Spinal cord (tissue), 9 donors: ENCODE measurements at regions not wholly inside any gene's neighbourhood (a gene's known extent, or its start where the extent isn't known, plus 50 kb on each side); places are given as distances from the start of the nearest gene placed in this dataset.
A peak's percentile ranks its signal among the peaks of the same experiment; 100 is the strongest.
"Not testable (repeated sequence)": the region's sequence is repeated elsewhere in the genome, so short reads cannot be mapped to it uniquely, and the experiment has no call there.

Experiments
- DNase-seq, 6 donors: peaks; one replicate each; pipeline versions ENCODE4 v3.0.0 to v3.0.0-alpha.2; 2013 to 2015; ENCODE audit warnings: low spot score in 6 of 6, low read depth in 4 of 6
- H3K27ac ChIP-seq: one replicate; pipeline ENCODE4 v1.5.1; 2013; ENCODE audit warnings: low read depth, low read length, control low read depth
- H3K27me3 ChIP-seq: one replicate; pipeline ENCODE4 v1.6.1; 2013; ENCODE audit warnings: low read length; ENCODE audit not compliant: control insufficient read depth, insufficient read depth
- H3K36me3 ChIP-seq: one replicate; pipeline ENCODE4 v1.6.1; 2013; ENCODE audit warnings: low read length; ENCODE audit not compliant: control insufficient read depth, insufficient read depth
- H3K4me1 ChIP-seq: one replicate; pipeline ENCODE4 v1.6.1; 2013; ENCODE audit warnings: low read length; ENCODE audit not compliant: control insufficient read depth, insufficient read depth
- H3K4me3 ChIP-seq: one replicate; pipeline ENCODE4 v1.5.1; 2013; ENCODE audit warnings: low read depth, low read length, control low read depth
- H3K9me3 ChIP-seq: one replicate; pipeline ENCODE4 v1.6.1; 2013; ENCODE audit warnings: low read length; ENCODE audit not compliant: control insufficient read depth, insufficient read depth
- WGBS: methylation state at CpG from one replicate; pipeline ENCODE4 v1.1.5; 2013; ENCODE audit warnings: missing lambda C conversion rate; ENCODE audit not compliant: insufficient coverage; 5-methylcytosine and 5-hydroxymethylcytosine counted together
- donor health status: healthy.

DNA sequence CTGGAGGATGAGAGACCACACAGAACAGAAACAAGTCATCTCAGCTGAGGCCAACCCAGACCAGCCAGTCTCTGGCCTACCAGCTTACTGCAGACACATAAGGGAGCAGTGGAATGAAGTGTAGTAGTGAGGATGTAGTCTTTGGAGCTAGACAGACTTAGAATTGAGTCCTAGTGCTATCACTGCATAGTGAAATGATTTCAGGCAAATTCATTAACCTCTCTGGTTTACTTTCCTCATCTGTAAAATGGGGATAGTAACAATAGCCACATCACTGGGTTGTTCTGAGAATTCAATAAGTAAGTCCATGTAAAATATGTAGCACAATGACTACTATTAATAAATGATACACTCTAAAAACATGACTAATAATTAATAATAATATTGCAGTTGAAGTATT lies 383.8 kb downstream of the DLEU7 start:
- no peaks in the 10 kb centered on the region for H3K27me3 ChIP-seq
- no peaks in the 10 kb centered on the region for H3K9me3 ChIP-seq
- no peak for DNase-seq
- no peaks in the 10 kb centered on the region for H3K36me3 ChIP-seq
- H3K4me3 ChIP-seq, result no peak overlapping the region
- no peak overlapping the region for H3K27ac ChIP-seq
- H3K4me1 ChIP-seq, result peaks cover 5% of the 10 kb centered on the region

DNA sequence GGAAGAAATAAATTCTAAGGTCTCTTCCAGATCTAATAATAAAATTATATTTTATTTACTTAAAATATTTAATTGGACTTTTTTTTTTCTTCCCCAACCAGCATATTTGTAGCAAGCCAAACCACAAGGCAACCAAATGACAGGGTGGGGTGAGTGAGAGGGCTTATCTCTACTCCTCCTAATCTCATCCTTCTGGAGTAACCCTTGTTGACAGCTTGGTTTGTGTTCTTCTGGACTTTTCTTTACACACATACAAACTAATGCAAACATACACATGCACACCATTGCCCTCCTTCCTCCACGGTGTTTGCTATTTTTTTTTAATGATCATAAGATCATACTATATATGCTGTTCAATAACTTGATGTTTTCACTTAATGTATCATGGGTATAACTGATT lies 383.1 kb downstream of the DLEU7 start:
- peaks cover 5% of the 10 kb centered on the region for H3K4me1 ChIP-seq
- H3K36me3 ChIP-seq, result no peaks in the 10 kb centered on the region
- no peak for DNase-seq
- no peak overlapping the region for H3K27ac ChIP-seq
- WGBS, result no CpG with 5 or more reads among the region's 1 CpG
- no peak overlapping the region for H3K4me3 ChIP-seq
- H3K27me3 ChIP-seq, result no peaks in the 10 kb centered on the region
- H3K9me3 ChIP-seq, result no peaks in the 10 kb centered on the region

DNA sequence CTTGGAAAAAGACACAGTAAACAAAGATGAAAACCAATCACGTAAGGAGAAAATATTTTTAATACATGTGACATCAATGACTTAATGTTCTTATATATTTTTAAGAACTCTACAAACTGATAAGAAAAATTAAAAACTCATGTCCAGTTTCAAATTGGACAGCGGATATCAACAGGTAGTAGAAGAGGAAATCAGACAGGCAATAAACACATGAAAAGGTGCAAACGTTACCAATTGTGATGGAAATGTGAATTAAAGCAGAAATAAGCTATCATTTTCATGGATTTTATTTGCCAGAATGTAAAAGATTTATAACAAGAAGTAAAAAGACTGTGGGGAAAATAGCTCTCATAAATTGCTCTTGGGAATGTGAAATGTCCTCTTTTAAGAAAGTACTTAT lies 382.3 kb downstream of the DLEU7 start:
- no CpG with 5 or more reads among the region's 3 CpGs for WGBS
- DNase-seq, result peak in 1 of 6 donors; percentile 27
- no peaks in the 10 kb centered on the region for H3K9me3 ChIP-seq
- no peak overlapping the region for H3K27ac ChIP-seq
- H3K36me3 ChIP-seq, result no peaks in the 10 kb centered on the region
- H3K4me1 ChIP-seq, result peaks cover 3% of the 10 kb centered on the region
- no peaks in the 10 kb centered on the region for H3K27me3 ChIP-seq
- H3K4me3 ChIP-seq, result no peak overlapping the region

DNA sequence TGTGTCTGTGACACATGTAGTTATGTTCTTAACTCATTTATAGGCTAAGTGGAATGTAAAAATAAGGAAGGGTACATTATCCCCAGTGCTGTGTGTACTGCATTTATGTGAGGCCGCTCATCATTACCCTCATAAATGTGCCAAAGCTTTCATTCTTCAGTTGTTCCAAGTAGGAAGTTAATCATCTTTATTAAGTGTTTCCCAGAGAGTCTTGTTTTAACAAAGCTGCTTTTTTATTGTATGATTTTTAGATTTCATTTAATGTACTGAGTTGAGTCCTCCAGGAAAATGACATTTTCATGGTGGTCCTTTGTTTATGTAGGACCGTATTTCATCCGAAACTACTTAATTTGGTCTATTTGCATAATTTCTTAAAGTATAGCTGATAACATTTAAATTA lies 379.8 kb downstream of the DLEU7 start:
- no peaks in the 10 kb centered on the region for H3K4me1 ChIP-seq
- no CpG with 5 or more reads among the region's 3 CpGs for WGBS

DNA sequence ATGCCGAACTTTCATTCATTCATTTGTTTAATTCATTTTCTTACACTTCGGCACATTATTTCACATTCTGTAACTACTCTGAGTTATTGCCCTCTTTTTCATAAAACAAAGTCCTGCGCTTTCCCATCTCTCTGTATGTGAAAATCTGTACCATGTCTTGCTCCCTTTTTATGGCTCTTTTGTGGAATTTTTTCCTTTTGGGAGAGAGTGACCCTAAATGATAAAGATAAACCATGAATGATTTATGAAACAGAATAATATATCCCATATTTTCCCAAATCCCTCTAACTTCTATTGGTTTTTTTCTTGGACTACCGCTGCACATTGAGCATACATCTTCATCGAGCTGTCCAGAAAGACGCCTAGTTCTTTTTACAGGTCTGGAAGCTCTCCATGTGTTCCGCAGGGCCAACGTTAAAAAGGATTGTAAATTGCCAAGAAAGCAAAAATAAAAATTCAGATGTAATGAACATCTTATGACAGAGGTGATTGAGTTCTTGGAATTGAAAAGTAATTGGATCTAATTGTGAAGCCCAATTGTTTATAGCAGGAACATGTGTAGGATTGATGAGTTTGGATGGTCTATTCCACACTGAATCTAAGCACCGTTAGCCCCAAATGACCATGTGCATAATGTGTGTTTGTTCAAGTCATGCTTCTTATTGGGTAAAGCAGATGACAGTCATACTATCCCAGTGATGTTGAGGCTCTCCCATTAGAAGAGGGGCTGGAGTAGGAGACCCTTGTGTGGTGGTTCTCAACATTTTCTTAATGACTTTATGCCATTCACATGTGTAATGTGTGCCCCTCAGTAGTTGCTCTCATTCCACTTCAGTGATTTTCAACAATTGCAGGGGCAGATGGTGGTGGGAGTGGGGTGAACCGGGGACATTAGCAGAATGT lies 378.9 kb downstream of the DLEU7 start:
- WGBS, result no CpG with 5 or more reads among the region's 10 CpGs

More for the DNA sequence above, 379.8 kb downstream of the DLEU7 start:
- Histone ChIP-seq H3K9me3 (no peaks in the 10 kb centered on the region), H3K27me3 (no peaks in the 10 kb centered on the region), H3K36me3 (no peaks in the 10 kb centered on the region), H3K4me3 (no peak overlapping the region), H3K27ac (no peak overlapping the region)
- no peak for DNase-seq

DNA sequence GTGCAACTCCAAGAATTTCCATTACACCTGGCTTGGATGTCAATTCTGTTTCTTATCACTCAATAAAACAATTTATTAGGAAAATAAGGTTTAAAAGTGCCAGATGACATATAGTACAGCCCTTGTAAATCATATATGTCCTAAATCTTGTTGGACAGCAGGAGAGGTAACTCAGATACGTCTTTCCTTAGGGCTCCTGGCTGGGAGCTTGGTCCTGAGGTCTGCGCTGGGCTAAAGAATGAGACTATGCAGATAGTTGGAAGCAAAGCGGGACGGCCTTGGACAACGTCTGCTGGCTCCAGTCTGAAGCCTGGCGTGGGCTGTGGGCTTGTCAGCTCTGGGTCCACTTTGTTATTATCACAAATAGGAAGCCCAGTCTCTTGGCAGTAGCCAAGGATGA lies 377.0 kb downstream of the DLEU7 start:
- Histone ChIP-seq H3K4me3 (no peak overlapping the region), H3K27me3 (no peaks in the 10 kb centered on the region), H3K4me1 (no peaks in the 10 kb centered on the region), H3K27ac (no peak overlapping the region), H3K9me3 (no peaks in the 10 kb centered on the region), H3K36me3 (no peaks in the 10 kb centered on the region)
- no peak for DNase-seq
- 87% methylated on average over 6 of the region's 6 CpGs for WGBS

More for the DNA sequence above, 378.9 kb downstream of the DLEU7 start:
- no peak for DNase-seq
- Histone ChIP-seq H3K9me3 (no peaks in the 10 kb centered on the region), H3K27me3 (no peaks in the 10 kb centered on the region), H3K4me1 (no peaks in the 10 kb centered on the region), H3K4me3 (no peak overlapping the region), H3K36me3 (no peaks in the 10 kb centered on the region), H3K27ac (no peak overlapping the region)

DNA sequence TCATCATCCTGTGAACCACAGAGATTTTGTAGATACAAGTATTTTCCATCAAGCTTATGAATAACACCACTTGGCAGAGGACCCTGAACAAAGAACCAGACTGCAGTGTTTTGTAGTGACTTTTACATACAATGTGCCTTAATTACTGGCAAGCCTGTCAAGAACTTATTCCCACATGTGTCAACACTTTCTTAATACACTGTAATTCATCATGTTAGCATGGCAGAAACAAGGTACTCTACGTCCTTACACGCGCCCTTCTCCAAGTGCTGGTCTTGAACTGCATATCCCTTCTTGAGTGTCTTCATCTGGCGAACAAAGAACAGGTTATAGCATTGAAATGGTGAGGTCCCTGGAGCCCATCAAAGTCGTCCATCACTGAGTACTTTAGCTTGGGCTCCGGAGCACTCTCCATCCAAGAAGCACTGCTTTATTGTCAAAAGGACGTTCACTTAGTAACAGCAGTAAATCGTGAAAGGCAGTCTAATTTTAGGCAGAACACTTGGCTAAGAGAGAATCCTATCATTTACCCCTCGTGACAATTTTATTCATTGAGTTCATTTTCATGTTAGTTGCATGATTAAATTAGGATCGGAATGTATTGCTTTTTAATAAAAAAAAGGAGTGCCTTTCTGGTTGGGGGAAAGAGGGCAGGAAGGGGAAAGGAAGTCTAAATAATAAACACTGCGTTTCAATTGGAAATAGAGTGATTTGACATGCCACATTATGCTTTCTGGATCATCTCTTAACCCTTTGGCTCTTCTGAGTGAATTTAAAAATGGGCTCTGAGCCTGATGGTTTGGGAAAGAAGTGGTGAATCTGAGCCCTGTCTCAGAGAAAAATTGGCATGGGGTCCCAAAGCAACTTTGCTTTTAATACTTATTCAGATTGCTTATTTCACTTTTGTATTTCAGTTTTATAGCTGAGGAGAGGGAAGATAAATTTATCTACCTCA lies 376.1 kb downstream of the DLEU7 start:
- Histone ChIP-seq H3K9me3 (no peaks in the 10 kb centered on the region), H3K27me3 (no peaks in the 10 kb centered on the region), H3K36me3 (no peaks in the 10 kb centered on the region), H3K4me1 (no peaks in the 10 kb centered on the region), H3K4me3 (no peak overlapping the region), H3K27ac (no peak overlapping the region)
- WGBS, result 89% methylated on average over 4 of the region's 11 CpGs
- DNase-seq, result peak in 2 of 6 donors; percentile 7 to 14

DNA sequence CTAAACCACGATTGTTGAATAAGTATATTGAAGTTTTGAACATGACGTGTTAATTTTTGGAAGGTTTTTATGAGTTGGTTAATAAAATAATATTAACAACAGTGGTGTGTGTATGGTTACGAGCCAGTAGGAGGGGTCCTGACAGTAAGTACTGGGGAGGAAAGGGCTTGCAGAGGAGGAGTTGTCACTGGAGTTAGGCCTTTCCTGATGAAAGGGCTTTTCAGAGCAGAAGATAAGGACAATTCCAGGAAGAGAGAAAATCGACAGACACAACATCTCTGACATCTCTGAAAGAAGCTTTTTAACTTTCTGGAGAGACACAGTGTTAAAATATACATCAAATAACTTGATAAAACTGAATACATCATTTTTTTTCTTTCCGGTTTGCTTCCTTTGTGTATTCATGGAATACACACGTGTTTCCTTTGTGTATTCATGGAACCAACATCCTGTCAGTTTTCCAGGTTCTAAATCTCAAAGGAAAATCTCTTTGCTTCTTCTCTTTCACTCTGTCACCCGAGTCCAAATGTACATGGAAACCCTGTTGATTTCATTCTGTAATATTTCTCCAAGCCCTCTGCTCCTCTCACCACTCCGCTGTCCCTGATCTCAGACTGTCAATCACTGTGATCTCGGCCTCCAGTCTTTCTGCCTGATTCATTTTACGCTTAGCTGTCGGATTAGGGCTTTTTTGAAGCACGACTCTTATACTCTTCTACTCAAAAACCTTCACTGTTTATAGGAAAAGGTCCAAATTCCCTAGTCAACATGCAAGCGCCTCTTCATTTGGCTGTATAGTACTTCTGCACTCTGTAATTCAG lies 374.4 kb downstream of the DLEU7 start:
- Histone ChIP-seq H3K27me3 (no peaks in the 10 kb centered on the region), H3K27ac (no peak overlapping the region), H3K4me1 (no peaks in the 10 kb centered on the region), H3K9me3 (no peaks in the 10 kb centered on the region), H3K36me3 (no peaks in the 10 kb centered on the region), H3K4me3 (no peak overlapping the region)
- DNase-seq, result peak in 1 of 6 donors; percentile 7
- 69% methylated on average over 4 of the region's 13 CpGs for WGBS

DNA sequence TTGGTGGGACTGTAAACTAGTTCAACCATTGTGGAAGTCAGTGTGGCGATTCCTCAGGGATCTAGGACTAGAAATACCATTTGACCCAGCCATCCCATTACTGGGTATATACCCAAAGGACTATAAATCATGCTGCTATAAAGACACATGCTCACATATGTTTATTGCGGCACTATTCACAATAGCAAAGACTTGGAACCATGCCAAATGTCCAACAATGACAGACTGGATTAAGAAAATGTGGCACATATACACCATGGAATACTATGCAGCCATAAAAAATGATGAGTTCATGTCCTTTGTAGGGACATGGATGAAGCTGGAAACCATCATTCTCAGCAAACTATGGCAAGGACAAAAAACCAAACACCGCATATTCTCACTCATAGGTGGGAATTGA lies 370.4 kb downstream of the DLEU7 start:
- DNase-seq, H3K4me1 ChIP-seq, H3K36me3 ChIP-seq, H3K9me3 ChIP-seq, H3K27me3 ChIP-seq, H3K4me3 ChIP-seq, H3K27ac ChIP-seq: not testable (repeated sequence)
- no CpG with 5 or more reads among the region's 3 CpGs for WGBS
